Left cardiac atrium (tissue), 4 donors: ENCODE measurements at regions not wholly inside any gene's neighbourhood (a gene's known extent, or its start where the extent isn't known, plus 50 kb on each side); places are given as distances from the start of the nearest gene placed in this dataset.
"Not testable (repeated sequence)": the region's sequence is repeated elsewhere in the genome, so short reads cannot be mapped to it uniquely, and the experiment has no call there.

ENCODE experiments used
- ATAC-seq, 2 donors: fragments of 200-7000 bp; cut with Tn5 transposase; one replicate each; pipeline ENCODE4 v1.9.1; 2020; ENCODE audit warnings: mild to moderate bottlenecking in 2 of 2, moderate library complexity in 2 of 2
- DNase-seq: peaks from one replicate; pipeline ENCODE4 v3.0.0-alpha.2; 2020
- intact Hi-C, 2 donors: fragments of 100-400 bp; cut with DNase I; formaldehyde crosslinking; loops; one replicate each; pipeline versions ENCODE4 v1.14.1 to v1.15.1; 2022 to 2023
- donor health status: DM: no; HTN: yes; CAD: no.
- donor health status: DM: no; HTN: yes; CAD: no; lungs with severe emphysema.
- donor health status: DM: yes; HTN: yes; CAD: no.
- donor health status: Dilated cardiomyopathy.

DNA sequence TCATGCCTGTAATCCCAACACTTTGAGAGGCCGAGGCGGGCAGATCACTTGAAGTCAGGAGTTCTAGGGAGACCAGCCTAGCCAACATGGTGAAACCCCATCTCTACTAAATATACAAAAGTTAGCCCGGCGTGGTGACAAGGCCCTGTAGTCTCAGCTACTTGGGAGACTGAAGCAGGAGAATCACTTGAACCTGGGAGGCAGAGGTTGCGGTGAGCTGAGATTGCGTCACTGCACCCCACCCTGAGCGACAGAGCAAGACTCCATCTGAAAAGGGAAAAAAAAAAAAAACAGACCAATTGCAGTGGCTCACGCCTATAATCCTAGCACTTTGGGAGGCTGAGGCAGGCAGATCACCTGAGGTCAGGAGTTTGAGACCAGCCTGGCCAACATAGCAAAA is 90.4 kb downstream of the TEX51 start:
- DNase-seq, intact Hi-C loops, ATAC-seq: not testable (repeated sequence)

GRCh38 chr2:126990200-126990599 is 91.5 kb downstream of the TEX51 start:
- DNase-seq (no peak), ATAC-seq (no peak)
- intact Hi-C loops, result no loop called here

GRCh38 chr2:126990605-126991532 is 92.2 kb downstream of the TEX51 start:
- ATAC-seq (no peak), DNase-seq (no peak)
- intact Hi-C loops, result no loop called here

GRCh38 chr2:126994340-126994777 is 95.7 kb downstream of the TEX51 start:
- ATAC-seq (no peak), DNase-seq (no peak)
- intact Hi-C loops, result no loop called here

DNA sequence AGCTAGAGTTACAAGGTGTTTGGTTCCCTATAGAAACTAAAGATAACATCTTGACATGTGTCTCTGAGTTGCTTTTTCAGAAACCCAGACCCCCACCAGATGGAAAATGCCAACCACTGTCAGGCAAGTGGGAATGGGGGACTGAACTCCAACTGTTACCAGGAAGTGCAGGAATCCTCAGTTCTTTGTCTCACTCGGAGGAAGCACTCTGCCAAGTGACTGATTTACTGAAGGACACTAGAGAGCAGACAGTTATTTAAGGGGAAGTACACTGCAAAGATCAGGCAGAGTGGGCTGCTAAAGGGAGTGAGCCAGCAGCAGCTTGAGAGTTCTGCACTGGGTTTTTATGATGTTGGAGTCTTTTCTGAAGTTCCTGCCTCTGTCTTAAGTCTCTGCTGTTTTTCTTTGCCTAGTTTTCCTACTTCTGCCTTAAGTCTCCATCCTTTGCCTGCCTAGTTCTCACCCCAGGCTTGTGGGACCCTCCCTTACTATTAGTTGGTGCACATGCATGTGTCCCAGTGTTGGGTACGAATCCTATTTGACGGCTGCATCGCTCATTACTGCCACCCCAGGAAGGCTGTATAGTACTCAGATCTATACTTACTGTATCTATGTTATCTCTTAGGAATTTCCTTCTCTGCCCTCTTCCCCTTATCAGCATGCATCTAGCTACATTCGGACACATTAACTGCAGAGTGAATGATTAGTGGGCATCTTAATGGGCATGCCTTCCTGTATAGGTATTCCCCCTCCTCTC is 97.1 kb downstream of the TEX51 start:
- intact Hi-C loops, result no loop called here
- DNase-seq (no peak), ATAC-seq (no peak)

DNA sequence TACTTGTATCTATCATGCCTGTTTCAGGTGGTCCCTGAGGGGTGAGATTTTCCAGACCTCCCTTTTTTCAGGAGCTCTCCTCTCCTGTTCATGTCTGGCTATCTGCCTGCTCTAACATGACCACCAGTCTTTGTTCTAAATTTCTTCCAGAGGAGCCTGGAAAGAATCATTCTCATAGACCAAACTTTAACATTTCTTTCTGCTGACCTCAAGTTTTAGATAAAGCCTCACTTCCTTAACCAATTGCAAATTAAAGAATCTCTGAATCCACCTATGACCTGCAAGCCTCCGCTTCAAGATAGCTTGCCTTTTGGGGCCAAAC is 97.6 kb downstream of the TEX51 start:
- intact Hi-C loops, result no loop called here
- ATAC-seq (no peak), DNase-seq (no peak)
